Vagina (tissue), 2 donors: ENCODE measurements at regions not wholly inside any gene's neighbourhood (a gene's known extent, or its start where the extent isn't known, plus 50 kb on each side); places are given as distances from the start of the nearest gene placed in this dataset.

Experiments
- DNase-seq, 2 donors: peaks; one replicate each; pipeline ENCODE4 v3.0.0-alpha.2; 2017; ENCODE audit errors: extremely low spot score in 2 of 2
- H3K27ac ChIP-seq: fragments of 200-600 bp; sonication (generic); one replicate; pipeline ENCODE4 v1.5.1; 2019
- H3K27me3 ChIP-seq: fragments of 200-600 bp; sonication (generic); one replicate; pipeline ENCODE4 v1.5.1; 2019
- H3K36me3 ChIP-seq, 2 donors: fragments of 200-600 bp; sonication (generic); one replicate each; pipeline ENCODE4 v1.5.1; 2017 to 2019
- H3K4me1 ChIP-seq: fragments of 200-600 bp; sonication (generic); one replicate; pipeline ENCODE4 v1.5.1; 2019
- H3K4me3 ChIP-seq, 2 donors: fragments of 200-600 bp; sonication (generic); 1 replicate in 1 of 2; 2 replicates in 1 of 2; pipeline ENCODE4 v1.5.1; 2016 to 2019
- H3K9me3 ChIP-seq: fragments of 200-600 bp; sonication (generic); one replicate; pipeline ENCODE4 v1.5.1; 2019
- POLR2A ChIP-seq, 2 donors: fragments of 450-650 bp; IDR thresholded peaks; one replicate each; pipeline ENCODE4 v1.6.1; 2017; ENCODE audit warnings: antibody characterized with exemption in 2 of 2, mild to moderate bottlenecking in 2 of 2, moderate library complexity in 2 of 2
- POLR2AphosphoS5 ChIP-seq, 2 donors: sonication (generic); formaldehyde crosslinking; IDR thresholded peaks; one replicate each; pipeline ENCODE4 v1.9.0; 2017; ENCODE audit warnings: antibody characterized with exemption in 2 of 2, mild to moderate bottlenecking in 2 of 2, low read depth in 1 of 2; ENCODE audit not compliant: insufficient read depth in 1 of 2
- intact Hi-C: fragments of 100-400 bp; cut with DNase I; formaldehyde crosslinking; loops from one replicate; pipeline ENCODE4 v1.15.1; 2023
- TF ChIP-seq, protein P1 (sequence below), 3 experiments: fragments of 450-650 bp in 2 of 3; fragments of 200-600 bp in 1 of 3; sonication (generic) in 1 of 3; IDR thresholded peaks; one replicate each; pipeline ENCODE4 v1.5.1; 2017 to 2019; ENCODE audit warnings: antibody characterized with exemption in 3 of 3, mild to moderate bottlenecking in 2 of 3, moderate library complexity in 2 of 3

DNA sequence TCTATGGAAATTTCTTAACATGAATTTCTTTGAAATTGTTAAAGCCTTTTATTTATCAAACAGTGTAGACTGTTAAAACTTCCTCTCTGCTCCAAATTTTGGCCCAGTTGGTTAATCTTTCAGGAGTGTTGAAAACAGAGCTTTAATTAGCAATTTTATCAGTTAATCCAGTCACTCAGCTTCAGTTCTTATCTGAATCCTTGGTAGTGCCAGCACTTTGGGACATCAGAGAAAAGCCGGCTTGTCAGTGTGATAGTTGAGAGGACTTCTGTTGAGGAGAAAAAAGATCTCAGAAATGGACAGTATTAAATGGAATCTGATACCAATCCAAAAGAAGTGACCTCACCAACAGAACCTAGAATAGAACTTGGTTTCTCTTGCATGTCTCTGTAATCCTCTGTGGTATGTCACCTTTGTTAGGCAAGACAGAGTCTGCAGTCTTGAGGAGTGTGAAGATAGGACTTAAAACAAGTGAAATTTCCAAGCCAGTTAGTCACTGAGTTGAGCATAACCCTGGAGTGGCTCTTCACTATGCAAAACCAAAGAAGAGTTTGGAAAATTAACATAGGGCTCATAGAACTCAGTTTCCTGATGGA, 251.8 kb downstream of the NNT start:
- Histone ChIP-seq H3K4me1 (no peaks in the 10 kb centered on the region), H3K27me3 (no peaks in the 10 kb centered on the region), H3K4me3 (no peak overlapping the region), H3K9me3 (no peaks in the 10 kb centered on the region), H3K36me3 (no peaks in the 10 kb centered on the region), H3K27ac (no peak overlapping the region)
- DNase-seq = no peak
- intact Hi-C loops = no loop called here
- TF ChIP-seq, protein P1, sequence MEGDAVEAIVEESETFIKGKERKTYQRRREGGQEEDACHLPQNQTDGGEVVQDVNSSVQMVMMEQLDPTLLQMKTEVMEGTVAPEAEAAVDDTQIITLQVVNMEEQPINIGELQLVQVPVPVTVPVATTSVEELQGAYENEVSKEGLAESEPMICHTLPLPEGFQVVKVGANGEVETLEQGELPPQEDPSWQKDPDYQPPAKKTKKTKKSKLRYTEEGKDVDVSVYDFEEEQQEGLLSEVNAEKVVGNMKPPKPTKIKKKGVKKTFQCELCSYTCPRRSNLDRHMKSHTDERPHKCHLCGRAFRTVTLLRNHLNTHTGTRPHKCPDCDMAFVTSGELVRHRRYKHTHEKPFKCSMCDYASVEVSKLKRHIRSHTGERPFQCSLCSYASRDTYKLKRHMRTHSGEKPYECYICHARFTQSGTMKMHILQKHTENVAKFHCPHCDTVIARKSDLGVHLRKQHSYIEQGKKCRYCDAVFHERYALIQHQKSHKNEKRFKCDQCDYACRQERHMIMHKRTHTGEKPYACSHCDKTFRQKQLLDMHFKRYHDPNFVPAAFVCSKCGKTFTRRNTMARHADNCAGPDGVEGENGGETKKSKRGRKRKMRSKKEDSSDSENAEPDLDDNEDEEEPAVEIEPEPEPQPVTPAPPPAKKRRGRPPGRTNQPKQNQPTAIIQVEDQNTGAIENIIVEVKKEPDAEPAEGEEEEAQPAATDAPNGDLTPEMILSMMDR (IDR thresholded peaks at IDR 0.05) = no peak
- TF ChIP-seq POLR2A (IDR thresholded peaks at IDR 0.05) (no peak), POLR2AphosphoS5 (IDR thresholded peaks at IDR 0.05; ENCODE audit: insufficient read depth in 1 of 2, low read depth in 1 of 2) (no peak)

DNA sequence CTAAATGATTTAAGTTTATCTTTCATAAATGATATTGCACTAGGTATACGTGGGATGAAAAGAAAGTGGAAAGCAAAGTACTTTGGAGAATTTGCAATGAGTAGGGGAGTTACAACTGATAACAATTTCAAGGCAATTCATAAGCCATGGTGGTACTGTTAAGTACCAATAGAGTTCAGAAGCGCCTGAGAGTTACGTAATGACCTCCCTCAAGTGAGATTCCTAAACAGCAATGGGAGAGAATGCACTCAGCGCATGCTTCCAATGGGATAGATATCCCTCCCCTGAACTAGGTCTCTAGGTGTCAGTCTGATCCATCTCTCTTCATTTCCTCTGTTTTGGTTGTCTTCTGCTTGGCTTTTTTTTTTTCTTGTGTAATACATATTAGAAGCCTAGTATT, 249.3 kb downstream of the NNT start:
- Histone ChIP-seq H3K4me3 (no peak overlapping the region), H3K9me3 (no peaks in the 10 kb centered on the region), H3K27ac (no peak overlapping the region), H3K27me3 (no peaks in the 10 kb centered on the region), H3K36me3 (no peaks in the 10 kb centered on the region), H3K4me1 (no peaks in the 10 kb centered on the region)
- DNase-seq = no peak
- TF ChIP-seq POLR2AphosphoS5 (IDR thresholded peaks at IDR 0.05; ENCODE audit: insufficient read depth in 1 of 2, low read depth in 1 of 2) (no peak), POLR2A (IDR thresholded peaks at IDR 0.05) (no peak)
- TF ChIP-seq, protein P1 (IDR thresholded peaks at IDR 0.05) = no peak
- intact Hi-C loops = no loop called here

DNA sequence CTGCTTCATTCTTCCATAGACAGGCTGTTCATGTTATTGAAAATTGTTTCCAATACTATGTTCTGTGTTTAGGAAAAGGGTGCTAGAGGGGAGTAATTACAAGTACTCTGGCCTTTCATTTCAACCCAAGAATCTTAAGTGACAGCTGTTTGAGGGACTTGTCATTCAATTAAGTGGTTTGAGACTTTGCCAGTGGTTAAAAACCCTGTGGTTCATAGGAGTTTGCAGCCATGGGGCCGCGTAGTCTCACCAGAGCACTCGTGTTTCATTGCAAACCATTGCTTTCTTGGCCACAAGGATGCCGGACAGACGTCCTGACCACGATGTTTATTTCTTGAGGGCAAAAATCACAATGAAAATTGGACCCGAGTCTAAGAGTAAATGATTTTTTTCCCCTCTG, 248.8 kb downstream of the NNT start:
- no peak for DNase-seq
- no peak overlapping the region for H3K27ac ChIP-seq
- H3K27me3 ChIP-seq = no peaks in the 10 kb centered on the region
- TF ChIP-seq POLR2AphosphoS5 (IDR thresholded peaks at IDR 0.05; ENCODE audit: insufficient read depth in 1 of 2, low read depth in 1 of 2) (no peak), POLR2A (IDR thresholded peaks at IDR 0.05) (no peak)
- TF ChIP-seq, protein P1 (IDR thresholded peaks at IDR 0.05) = no peak
- H3K9me3 ChIP-seq = no peaks in the 10 kb centered on the region
- no peaks in the 10 kb centered on the region for H3K4me1 ChIP-seq
- H3K36me3 ChIP-seq = no peaks in the 10 kb centered on the region
- intact Hi-C loops = no loop called here
- no peak overlapping the region for H3K4me3 ChIP-seq

DNA sequence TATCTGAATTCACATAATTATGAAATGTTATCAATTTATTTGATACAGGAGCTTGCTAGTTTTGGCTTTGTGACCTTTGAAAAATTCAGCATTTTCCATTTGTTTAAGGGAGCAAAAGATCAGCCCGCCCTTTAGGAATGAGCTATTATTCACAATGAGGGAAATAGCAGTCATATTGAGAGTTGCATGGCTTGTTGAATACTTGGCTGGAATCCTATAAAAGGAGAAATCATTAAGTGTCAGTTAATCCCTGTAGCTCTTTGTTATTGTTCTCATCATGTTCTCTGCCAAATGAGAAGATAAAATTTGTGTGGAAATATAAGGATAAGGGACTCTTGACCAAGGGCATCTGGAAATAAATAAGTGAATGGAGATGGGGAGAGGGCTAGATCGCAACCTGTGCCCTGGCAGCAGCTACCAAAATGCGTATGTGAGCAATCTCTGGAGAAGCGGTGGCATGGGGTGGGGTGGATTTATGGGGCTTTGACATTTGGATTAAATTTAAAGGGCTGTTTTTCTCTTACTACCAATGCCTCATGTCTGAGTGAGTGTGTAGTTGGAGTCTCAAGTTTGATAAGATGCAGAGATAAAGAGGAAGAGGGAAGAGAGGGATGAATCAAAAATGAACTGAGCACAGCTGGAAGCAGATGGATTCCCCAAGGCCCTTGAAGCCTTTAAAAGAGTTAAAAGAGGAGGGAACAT, 237.6 kb downstream of the NNT start:
- no peaks in the 10 kb centered on the region for H3K9me3 ChIP-seq
- H3K4me1 ChIP-seq = no peaks in the 10 kb centered on the region
- intact Hi-C loops = no loop called here
- H3K36me3 ChIP-seq = no peaks in the 10 kb centered on the region
- H3K27me3 ChIP-seq = no peaks in the 10 kb centered on the region
- no peak for DNase-seq
- H3K4me3 ChIP-seq = no peak overlapping the region
- TF ChIP-seq POLR2A (IDR thresholded peaks at IDR 0.05) (no peak), POLR2AphosphoS5 (IDR thresholded peaks at IDR 0.05; ENCODE audit: insufficient read depth in 1 of 2, low read depth in 1 of 2) (no peak)
- TF ChIP-seq, protein P1 (IDR thresholded peaks at IDR 0.05) = no peak
- no peak overlapping the region for H3K27ac ChIP-seq

DNA sequence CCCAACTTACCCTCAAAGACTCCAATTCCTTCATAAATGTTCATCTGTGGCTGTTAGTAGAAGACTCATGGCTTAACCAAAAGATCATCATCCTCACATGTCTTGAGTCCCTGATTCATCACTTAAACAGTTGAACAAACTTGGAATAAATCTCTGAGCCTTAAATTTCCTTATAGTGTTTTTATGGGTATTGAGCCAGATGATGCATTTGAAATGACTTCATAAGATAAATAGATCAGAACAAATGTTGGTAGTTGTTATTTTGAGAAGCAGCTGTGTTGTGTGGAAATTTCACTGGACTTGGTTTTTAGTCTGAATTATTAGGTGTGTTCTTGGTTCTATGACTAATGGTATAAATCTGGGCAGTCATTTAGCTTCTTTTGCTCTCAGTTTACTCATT, 236.2 kb downstream of the NNT start:
- intact Hi-C loops = no loop called here
- no peaks in the 10 kb centered on the region for H3K9me3 ChIP-seq
- TF ChIP-seq POLR2A (IDR thresholded peaks at IDR 0.05) (no peak), POLR2AphosphoS5 (IDR thresholded peaks at IDR 0.05; ENCODE audit: insufficient read depth in 1 of 2, low read depth in 1 of 2) (peak; percentile 17 to 32)
- no peak for DNase-seq
- no peaks in the 10 kb centered on the region for H3K4me1 ChIP-seq
- H3K27ac ChIP-seq = peak overlapping the region; percentile 47
- H3K27me3 ChIP-seq = no peaks in the 10 kb centered on the region
- no peaks in the 10 kb centered on the region for H3K36me3 ChIP-seq
- H3K4me3 ChIP-seq = no peak overlapping the region
